ENCODE measurements at regions not wholly inside any gene's neighbourhood (a gene's known extent, or its start where the extent isn't known, plus 50 kb on each side); places are given as distances from the start of the nearest gene placed in this dataset.

GRCh38 chr7:82595176-82595575 is 151.6 kb upstream of the CACNA2D1 start:
- no peaks in the 10 kb centered on the region for H3K9me3 Mint-ChIP-seq (ENCODE audit: unreplicated experiment)
- peaks cover 16% of the 10 kb centered on the region for H3K4me1 ChIP-seq (ENCODE audit: insufficient read depth, low read length)
- no peak overlapping the region for H3K4me2 ChIP-seq (ENCODE audit: low read length)
- H3K36me3 ChIP-seq (ENCODE audit: insufficient read depth, low read length), result no peaks in the 10 kb centered on the region
- H3K27ac Mint-ChIP-seq (ENCODE audit: unreplicated experiment), result no peak overlapping the region
- peaks cover 6% of the 10 kb centered on the region for H3K4me1 Mint-ChIP-seq (ENCODE audit: low read depth, unreplicated experiment)
- no peak overlapping the region for H3K4me3 ChIP-seq (ENCODE audit: insufficient read depth, low read depth, low read length)
- no peak overlapping the region for H3K9ac ChIP-seq (ENCODE audit: low read length)
- no peaks in the 10 kb centered on the region for H3K79me2 ChIP-seq (ENCODE audit: insufficient read depth, low read length)
- no peaks in the 10 kb centered on the region for H4K20me1 ChIP-seq (ENCODE audit: insufficient read depth, low read length)
- no peak overlapping the region for H2AFZ ChIP-seq (ENCODE audit: low read depth, low read length)
- no peaks in the 10 kb centered on the region for H3K36me3 Mint-ChIP-seq (ENCODE audit: low read depth, unreplicated experiment)
- no peaks in the 10 kb centered on the region for H3K27me3 ChIP-seq (ENCODE audit: insufficient read depth, low read length)
- DNase-seq (ENCODE audit: low read depth) (peak; percentile 44), FAIRE-seq (no peak)
- no peak overlapping the region for H3K4me3 Mint-ChIP-seq (ENCODE audit: unreplicated experiment)
- no peaks in the 10 kb centered on the region for H3K9me3 ChIP-seq (ENCODE audit: insufficient read depth, low read depth, low read length)
- TF ChIP-seq EZH2 (IDR thresholded peaks at IDR 0.05; ENCODE audit: insufficient read depth, low read length) (no peak), CTCF (IDR thresholded peaks at IDR 0.05; ENCODE audit: insufficient read depth, low read depth, low read length) (no peak)
- no peaks in the 10 kb centered on the region for H3K27me3 Mint-ChIP-seq (ENCODE audit: low read depth, unreplicated experiment)
- no peak overlapping the region for H3K27ac ChIP-seq (ENCODE audit: low read depth, low read length)

DNA sequence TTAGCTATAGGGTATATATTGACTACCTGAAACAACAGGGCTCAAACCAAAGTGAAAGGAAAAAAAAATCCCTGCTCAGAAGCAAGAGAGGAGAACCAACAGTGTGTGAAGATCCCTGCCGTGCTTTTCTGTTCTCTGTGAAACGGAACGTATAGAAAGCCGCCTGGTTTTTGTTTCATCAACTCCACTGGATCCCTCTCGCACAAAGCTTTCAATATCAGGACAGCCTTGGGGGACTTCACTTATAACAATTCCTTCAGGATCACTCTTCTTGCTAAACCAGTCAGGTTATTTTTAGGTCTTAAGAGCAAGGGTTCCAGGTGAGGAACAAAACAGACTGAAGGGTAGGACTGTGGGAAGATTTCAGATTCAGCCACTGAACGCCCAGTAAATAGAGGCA is 151.1 kb upstream of the CACNA2D1 start:
- H3K79me2 ChIP-seq (ENCODE audit: insufficient read depth, low read length), result no peaks in the 10 kb centered on the region
- no peak overlapping the region for H3K27ac Mint-ChIP-seq (ENCODE audit: unreplicated experiment)
- H3K4me3 Mint-ChIP-seq (ENCODE audit: unreplicated experiment), result no peak overlapping the region
- DNase-seq (ENCODE audit: low read depth) (no peak), FAIRE-seq (no peak)
- H3K4me1 Mint-ChIP-seq (ENCODE audit: low read depth, unreplicated experiment), result peaks cover 6% of the 10 kb centered on the region
- H3K36me3 Mint-ChIP-seq (ENCODE audit: low read depth, unreplicated experiment), result no peaks in the 10 kb centered on the region
- H3K27me3 ChIP-seq (ENCODE audit: insufficient read depth, low read length), result no peaks in the 10 kb centered on the region
- H3K4me2 ChIP-seq (ENCODE audit: low read length), result peak overlapping the region; percentile 71
- no peaks in the 10 kb centered on the region for H4K20me1 ChIP-seq (ENCODE audit: insufficient read depth, low read length)
- no peaks in the 10 kb centered on the region for H3K27me3 Mint-ChIP-seq (ENCODE audit: low read depth, unreplicated experiment)
- H3K27ac ChIP-seq (ENCODE audit: low read depth, low read length), result peak overlapping the region; percentile 43
- TF ChIP-seq CTCF (IDR thresholded peaks at IDR 0.05; ENCODE audit: insufficient read depth, low read depth, low read length), result no peak
- no peak for TF ChIP-seq EZH2 (IDR thresholded peaks at IDR 0.05; ENCODE audit: insufficient read depth, low read length)
- H2AFZ ChIP-seq (ENCODE audit: low read depth, low read length), result peak overlapping the region; percentile 38
- peak overlapping the region; percentile 55 for H3K9ac ChIP-seq (ENCODE audit: low read length)
- no peaks in the 10 kb centered on the region for H3K9me3 Mint-ChIP-seq (ENCODE audit: unreplicated experiment)
- H3K4me3 ChIP-seq (ENCODE audit: insufficient read depth, low read depth, low read length), result peak overlapping the region; percentile 15
- no peaks in the 10 kb centered on the region for H3K9me3 ChIP-seq (ENCODE audit: insufficient read depth, low read depth, low read length)
- no peaks in the 10 kb centered on the region for H3K36me3 ChIP-seq (ENCODE audit: insufficient read depth, low read length)
- peaks cover 16% of the 10 kb centered on the region for H3K4me1 ChIP-seq (ENCODE audit: insufficient read depth, low read length)

- Mint-ChIP-seq H3K4me3 (ENCODE audit: unreplicated experiment) (no peak overlapping the region), H3K36me3 (ENCODE audit: low read depth, unreplicated experiment) (no peaks in the 10 kb centered on the region), H3K4me1 (ENCODE audit: low read depth, unreplicated experiment) (peaks cover 6% of the 10 kb centered on the region), H3K27ac (ENCODE audit: unreplicated experiment) (no peak overlapping the region), H3K9me3 (ENCODE audit: unreplicated experiment) (no peaks in the 10 kb centered on the region), H3K27me3 (ENCODE audit: low read depth, unreplicated experiment) (no peaks in the 10 kb centered on the region)
- Histone ChIP-seq H2AFZ (ENCODE audit: low read depth, low read length) (no peak overlapping the region), H3K4me2 (ENCODE audit: low read length) (peak overlapping the region; percentile 71), H4K20me1 (ENCODE audit: insufficient read depth, low read length) (no peaks in the 10 kb centered on the region), H3K4me1 (ENCODE audit: insufficient read depth, low read length) (peaks cover 13% of the 10 kb centered on the region), H3K9me3 (ENCODE audit: insufficient read depth, low read depth, low read length) (no peaks in the 10 kb centered on the region), H3K79me2 (ENCODE audit: insufficient read depth, low read length) (no peaks in the 10 kb centered on the region), H3K36me3 (ENCODE audit: insufficient read depth, low read length) (no peaks in the 10 kb centered on the region), H3K27ac (ENCODE audit: low read depth, low read length) (peak overlapping the region; percentile 43), H3K4me3 (ENCODE audit: insufficient read depth, low read depth, low read length) (no peak overlapping the region), H3K27me3 (ENCODE audit: insufficient read depth, low read length) (no peaks in the 10 kb centered on the region), H3K9ac (ENCODE audit: low read length) (no peak overlapping the region)
- FAIRE-seq (no peak), DNase-seq (ENCODE audit: low read depth) (peak; percentile 59)
- TF ChIP-seq EZH2 (IDR thresholded peaks at IDR 0.05; ENCODE audit: insufficient read depth, low read length) (no peak), CTCF (IDR thresholded peaks at IDR 0.05; ENCODE audit: insufficient read depth, low read depth, low read length) (no peak)
Observed at GRCh38 chr7:82593780-82594179, 150.2 kb upstream of the CACNA2D1 start.
